Hematopoietic multipotent progenitor cell treated with erythropoietin and hydrocortisone succinate and interleukin-3 and kit ligand, for 17 days (in vitro differentiated cells): ENCODE measurements at regions not wholly inside any gene's neighbourhood (a gene's known extent, or its start where the extent isn't known, plus 50 kb on each side); places are given as distances from the start of the nearest gene placed in this dataset.
"Not testable (repeated sequence)": the region's sequence is repeated elsewhere in the genome, so short reads cannot be mapped to it uniquely, and the experiment has no call there.

Experiments used
- DNase-seq: peaks from one replicate; pipeline ENCODE4 v3.0.0-alpha.2; 2015; ENCODE audit warnings: low spot score

DNA sequence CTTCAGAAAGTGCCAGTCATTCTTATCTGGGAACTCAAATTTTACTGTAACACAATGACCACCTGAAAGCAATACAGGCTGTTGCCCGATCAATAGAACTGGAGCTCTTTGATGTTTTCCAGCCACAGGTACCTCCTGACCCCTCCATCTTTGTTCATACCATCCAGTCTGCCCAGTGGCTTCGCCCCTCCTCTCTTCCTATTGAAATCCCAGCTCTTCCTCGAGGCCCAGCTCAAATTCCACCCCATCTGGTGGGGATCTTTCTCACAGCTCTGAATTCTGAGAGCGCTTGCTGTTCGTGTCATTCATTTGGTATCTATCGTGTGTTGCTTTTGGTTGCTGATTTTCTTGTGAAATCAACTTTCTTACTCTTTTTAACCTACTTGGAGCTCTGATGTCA lies 87.9 kb upstream of the CNKSR3 start:
- no peak for DNase-seq

DNA sequence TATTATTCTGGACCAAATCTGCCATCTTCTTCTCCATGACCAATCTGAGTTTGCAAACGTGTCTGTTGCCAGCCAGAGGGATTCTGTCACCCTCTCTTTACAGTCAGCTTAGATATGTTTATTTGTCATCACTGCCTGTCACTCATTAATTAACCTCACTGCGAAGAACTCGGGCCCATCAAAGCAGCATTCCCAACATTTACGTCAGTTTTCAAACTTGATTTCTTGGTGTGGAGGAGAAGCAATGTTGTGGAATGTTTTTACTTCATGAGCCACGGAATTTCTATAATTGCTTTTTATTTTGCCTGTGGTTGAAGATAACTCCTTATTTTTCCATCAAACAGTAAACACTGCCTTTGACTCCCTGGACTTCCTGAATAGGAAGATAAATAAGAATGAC lies 91.8 kb upstream of the CNKSR3 start:
- DNase-seq: no peak

- no peak for DNase-seq
Measured at GRCh38 chr6:154602708-154603107, 92.2 kb upstream of the CNKSR3 start.

DNA sequence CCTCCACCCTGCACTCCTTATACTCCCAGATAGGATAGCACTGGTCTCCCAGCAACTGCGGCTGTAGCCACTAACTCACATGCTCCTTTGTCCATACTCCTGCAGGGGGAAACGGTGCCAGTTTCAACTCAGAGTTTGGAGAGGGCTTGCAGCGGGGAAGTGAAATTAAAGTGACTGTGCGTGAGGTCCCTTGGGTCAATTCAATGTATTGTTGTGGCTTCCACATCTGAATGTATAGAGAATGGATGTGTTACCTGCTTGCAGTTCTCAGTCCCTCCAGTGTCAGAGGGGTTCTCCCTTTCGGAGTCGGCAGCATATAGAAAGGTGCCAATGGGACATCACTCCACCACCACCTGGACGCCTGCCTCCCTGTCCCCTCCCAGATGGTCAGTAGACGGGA lies 93.6 kb upstream of the CNKSR3 start:
- DNase-seq: no peak

- no peak for DNase-seq
Measured at GRCh38 chr6:154605178-154605881, 94.8 kb upstream of the CNKSR3 start.

DNA sequence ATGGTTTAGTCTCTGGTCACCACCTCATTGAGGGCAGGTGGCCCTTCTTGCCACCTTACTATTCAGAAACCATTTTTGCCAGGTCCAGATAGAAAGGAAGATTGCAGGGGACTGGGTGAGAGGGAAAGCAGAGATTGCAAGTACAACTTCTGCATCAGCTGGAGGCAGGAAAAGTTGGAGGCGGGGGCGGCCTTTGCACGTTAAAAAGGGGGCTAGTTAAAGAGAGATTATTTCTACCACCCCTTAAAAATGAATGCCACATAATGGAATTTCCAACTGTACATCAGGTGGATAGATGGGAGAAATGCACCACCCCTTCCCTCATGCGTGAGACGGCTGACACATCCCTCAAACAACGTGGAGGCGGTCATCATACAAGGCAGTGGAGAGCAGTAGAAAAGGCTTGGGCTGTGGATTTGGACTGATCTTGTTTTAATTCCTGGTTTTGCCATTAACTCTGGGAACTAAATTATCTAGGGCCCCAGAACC lies 95.4 kb upstream of the CNKSR3 start:
- no peak for DNase-seq

- DNase-seq: no peak
Measured at GRCh38 chr6:154606457-154606856, 96.0 kb upstream of the CNKSR3 start.

DNA sequence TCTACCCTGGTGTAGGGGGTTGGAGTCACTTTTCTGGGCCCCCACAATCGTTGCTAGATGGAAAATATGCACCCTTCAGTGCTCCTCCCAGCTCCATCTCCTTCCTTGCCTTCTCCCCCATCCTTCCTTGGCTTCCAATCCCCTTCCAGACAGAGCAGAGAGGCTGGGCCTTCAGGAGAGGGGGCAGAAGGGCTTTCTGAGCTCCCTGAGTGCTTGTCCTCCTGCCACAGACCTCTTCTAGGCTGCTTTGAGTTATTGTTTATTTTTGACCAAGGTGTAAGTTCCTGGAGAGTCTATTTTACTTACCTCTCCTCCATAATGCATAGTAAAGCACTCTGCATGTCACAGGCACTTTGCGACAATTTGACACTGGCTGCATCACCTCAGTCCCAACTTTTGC lies 96.4 kb upstream of the CNKSR3 start:
- DNase-seq: no peak

- no peak for DNase-seq
Measured at GRCh38 chr6:154611241-154611640, 100.8 kb upstream of the CNKSR3 start.

DNA sequence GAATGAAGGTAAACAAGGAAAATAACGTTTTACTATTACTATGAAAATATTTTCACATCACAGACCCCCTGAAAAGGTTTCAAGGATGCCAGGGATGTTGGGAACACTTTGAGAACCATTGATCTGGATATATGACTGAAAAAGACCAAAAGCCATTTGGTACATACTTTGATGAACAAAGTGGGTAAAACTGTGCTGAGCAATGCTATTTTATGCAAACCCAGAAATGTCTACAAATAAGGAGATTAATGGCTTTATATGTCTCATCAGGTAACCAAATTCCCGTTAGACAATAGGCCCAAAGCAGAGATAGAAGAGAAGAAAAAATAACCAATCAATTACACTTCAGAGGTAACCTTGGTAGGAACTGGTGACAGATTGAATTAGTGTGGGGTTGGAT lies 101.4 kb upstream of the CNKSR3 start:
- DNase-seq: no peak

GRCh38 chr6:154613137-154613676 lies 102.7 kb upstream of the CNKSR3 start:
- DNase-seq: no peak

DNA sequence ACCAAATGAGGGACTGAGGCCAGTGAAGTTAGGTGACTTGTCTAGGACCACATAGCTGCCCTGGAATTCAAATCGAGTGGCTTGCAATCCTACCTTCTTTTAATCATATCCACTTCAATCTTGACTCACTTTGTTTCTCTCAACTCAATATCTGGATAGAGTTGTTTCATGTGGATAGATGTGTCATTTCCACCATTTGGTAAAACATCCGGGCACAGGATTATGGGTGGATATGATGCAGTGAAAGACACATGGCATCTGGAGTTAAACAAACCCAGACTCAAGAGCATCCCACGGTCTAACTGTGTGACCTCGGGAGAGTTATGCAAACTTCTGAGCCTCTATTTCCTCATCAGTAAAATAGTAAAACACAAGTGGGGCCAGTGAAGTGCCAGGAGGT lies 103.6 kb upstream of the CNKSR3 start:
- DNase-seq: no peak

DNA sequence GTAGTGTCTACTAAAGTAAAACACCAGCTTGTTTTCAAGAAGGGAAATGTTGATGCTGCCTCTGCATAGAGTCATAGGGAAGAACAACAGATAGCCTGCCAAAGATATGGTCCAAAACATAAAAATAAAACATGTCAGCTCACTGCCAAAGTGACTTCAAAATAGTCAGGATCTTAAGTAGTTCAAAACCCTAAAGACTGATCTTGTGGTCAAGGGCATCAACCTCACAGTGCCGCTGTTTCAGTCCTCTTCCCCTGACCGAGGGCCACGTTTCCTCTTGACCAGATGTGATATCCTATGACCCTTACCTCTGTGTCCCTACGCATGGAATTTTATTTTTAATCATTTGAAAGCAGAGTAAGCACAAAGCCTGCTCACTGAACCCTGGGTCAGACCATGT lies 104.2 kb upstream of the CNKSR3 start:
- no peak for DNase-seq

DNA sequence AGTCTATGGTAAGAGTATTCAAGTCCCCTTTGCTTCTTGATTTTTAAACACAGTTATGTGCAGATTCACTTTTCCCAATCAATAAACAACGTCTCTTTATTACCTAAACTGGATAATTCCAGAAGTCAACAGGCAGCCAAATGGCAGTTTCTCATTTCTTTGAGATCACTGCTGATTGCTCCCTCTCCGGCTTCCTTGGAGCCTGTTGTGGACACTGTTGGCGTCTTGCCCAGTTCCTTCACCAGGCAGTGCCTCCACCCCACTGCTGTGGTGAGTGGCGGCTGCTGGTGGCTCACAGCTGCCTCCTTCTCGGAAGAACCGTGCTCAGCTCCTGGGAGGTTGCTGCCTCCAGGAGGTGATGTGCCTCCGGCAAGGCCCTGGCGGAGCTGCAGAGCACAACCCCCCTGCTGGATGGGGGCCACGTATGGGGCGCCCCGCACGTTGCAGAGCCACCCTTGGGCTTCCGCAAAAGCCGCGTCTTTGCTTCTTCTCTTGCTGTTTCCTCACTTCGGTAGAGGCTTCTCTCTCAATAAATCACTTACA lies 105.1 kb upstream of the CNKSR3 start:
- no peak for DNase-seq

GRCh38 chr6:154617175-154617574 lies 106.7 kb upstream of the CNKSR3 start:
- DNase-seq: no peak

DNA sequence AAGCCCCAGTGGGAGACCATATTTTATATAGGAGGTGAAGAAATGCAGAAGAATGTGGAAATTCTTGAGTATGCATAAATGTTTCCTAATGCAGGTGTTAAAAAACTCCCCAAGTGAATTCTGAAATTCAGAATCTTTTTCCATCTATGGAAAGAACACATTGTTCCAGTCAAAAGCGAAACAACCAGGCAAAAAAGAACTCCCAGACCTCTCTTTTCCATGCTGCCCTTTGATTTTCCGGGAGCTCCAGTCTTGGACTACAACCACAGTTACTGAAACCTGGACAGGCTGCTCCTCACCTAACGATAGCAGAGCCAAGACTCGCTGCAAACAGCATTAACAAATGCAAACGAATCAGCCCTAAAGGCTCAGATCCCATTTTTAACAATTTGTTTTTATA lies 108.7 kb upstream of the CNKSR3 start:
- DNase-seq: no peak

DNA sequence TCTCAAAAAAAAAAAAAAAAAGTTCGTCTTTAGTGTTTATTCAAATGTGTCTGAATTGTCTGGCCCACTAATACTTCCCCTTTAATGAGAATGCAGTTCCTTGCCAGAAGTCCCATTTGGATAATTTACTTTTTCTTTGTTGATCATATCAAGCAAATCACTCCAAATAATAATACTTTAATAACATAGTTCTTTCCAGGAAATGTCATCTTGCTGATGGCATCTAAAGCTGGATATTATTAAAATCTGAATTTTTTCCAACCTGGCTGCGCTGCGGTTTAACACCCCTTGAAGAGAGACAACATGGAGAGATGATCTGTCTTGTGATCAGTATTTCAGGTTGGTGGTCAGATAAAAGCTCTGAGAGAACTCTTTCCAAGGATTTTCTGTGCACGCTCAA lies 111.2 kb upstream of the CNKSR3 start:
- no peak for DNase-seq

GRCh38 chr6:154622618-154623336 lies 110.4 kb upstream of the SCAF8 start:
- DNase-seq: no peak

GRCh38 chr6:154623391-154623790 lies 109.8 kb upstream of the SCAF8 start:
- no peak for DNase-seq

GRCh38 chr6:154624038-154624599 lies 109.1 kb upstream of the SCAF8 start:
- no peak for DNase-seq

GRCh38 chr6:154624727-154625126 lies 108.5 kb upstream of the SCAF8 start:
- not testable (repeated sequence) for DNase-seq

GRCh38 chr6:154625721-154626120 lies 107.5 kb upstream of the SCAF8 start:
- no peak for DNase-seq

GRCh38 chr6:154629127-154629526 lies 104.1 kb upstream of the SCAF8 start:
- no peak for DNase-seq
